Calu3 (cell line): ENCODE measurements at regions not wholly inside any gene's neighbourhood (a gene's known extent, or its start where the extent isn't known, plus 50 kb on each side); places are given as distances from the start of the nearest gene placed in this dataset.

Experiments used
- BruUV-seq: library from RNA; stranded (reverse); fragments of 400-500 nt; replicated peaks from 2 replicates; lab custom pipeline; 2021; lab: Mats Ljungman, UMichigan
- CTCF ChIA-PET: fragments of 300-600 bp; sonication (Branson Sonifier 250); formaldehyde crosslinking; loops from one replicate; lab custom pipeline; 2022; ENCODE audit warnings: antibody characterized with exemption; lab: Charles Lee
- DNase-seq: peaks from one replicate; pipeline ENCODE4 v3.0.0; 2022
- H3K27ac Mint-ChIP-seq: one replicate; pipeline ENCODE4 v1.8.0; 2022; ENCODE audit warnings: mixed read lengths; ENCODE audit not compliant: unreplicated experiment
- H3K27me3 Mint-ChIP-seq: one replicate; pipeline ENCODE4 v1.8.0; 2022; ENCODE audit warnings: mixed read lengths; ENCODE audit not compliant: unreplicated experiment
- H3K36me3 Mint-ChIP-seq: one replicate; pipeline ENCODE4 v1.8.0; 2022; ENCODE audit warnings: mild to moderate bottlenecking, moderate library complexity, mixed read lengths; ENCODE audit not compliant: insufficient read depth, unreplicated experiment
- H3K4me1 Mint-ChIP-seq: one replicate; pipeline ENCODE4 v1.8.0; 2022; ENCODE audit warnings: mild to moderate bottlenecking, low read depth, mixed read lengths; ENCODE audit not compliant: unreplicated experiment
- H3K4me3 Mint-ChIP-seq: one replicate; pipeline ENCODE4 v1.8.0; 2022; ENCODE audit warnings: mild to moderate bottlenecking, low read depth, moderate library complexity, mixed read lengths; ENCODE audit not compliant: unreplicated experiment
- H3K9me3 Mint-ChIP-seq: one replicate; pipeline ENCODE4 v1.8.0; 2022; ENCODE audit warnings: low read depth, mixed read lengths; ENCODE audit not compliant: unreplicated experiment
- intact Hi-C: fragments of 100-400 bp; cut with micrococcal nuclease; formaldehyde crosslinking; loops from one replicate; pipeline ENCODE4 v1.10.0; 2022; ENCODE audit not compliant: unreplicated experiment
- TF ChIP-seq, protein P1 (sequence below): fragments of 200-600 bp; IDR thresholded peaks from one replicate; pipeline ENCODE4 v1.8.0; 2022; ENCODE audit warnings: antibody characterized with exemption; ENCODE audit not compliant: unreplicated experiment

- DNase-seq = no peak
- Mint-ChIP-seq H3K27me3 (no peaks in the 10 kb centered on the region), H3K36me3 (no peaks in the 10 kb centered on the region), H3K4me1 (peaks cover 9% of the 10 kb centered on the region), H3K27ac (no peak overlapping the region), H3K9me3 (peaks cover 3% of the 10 kb centered on the region), H3K4me3 (no peak overlapping the region)
- intact Hi-C loops = no loop called here
- TF ChIP-seq, protein P1, sequence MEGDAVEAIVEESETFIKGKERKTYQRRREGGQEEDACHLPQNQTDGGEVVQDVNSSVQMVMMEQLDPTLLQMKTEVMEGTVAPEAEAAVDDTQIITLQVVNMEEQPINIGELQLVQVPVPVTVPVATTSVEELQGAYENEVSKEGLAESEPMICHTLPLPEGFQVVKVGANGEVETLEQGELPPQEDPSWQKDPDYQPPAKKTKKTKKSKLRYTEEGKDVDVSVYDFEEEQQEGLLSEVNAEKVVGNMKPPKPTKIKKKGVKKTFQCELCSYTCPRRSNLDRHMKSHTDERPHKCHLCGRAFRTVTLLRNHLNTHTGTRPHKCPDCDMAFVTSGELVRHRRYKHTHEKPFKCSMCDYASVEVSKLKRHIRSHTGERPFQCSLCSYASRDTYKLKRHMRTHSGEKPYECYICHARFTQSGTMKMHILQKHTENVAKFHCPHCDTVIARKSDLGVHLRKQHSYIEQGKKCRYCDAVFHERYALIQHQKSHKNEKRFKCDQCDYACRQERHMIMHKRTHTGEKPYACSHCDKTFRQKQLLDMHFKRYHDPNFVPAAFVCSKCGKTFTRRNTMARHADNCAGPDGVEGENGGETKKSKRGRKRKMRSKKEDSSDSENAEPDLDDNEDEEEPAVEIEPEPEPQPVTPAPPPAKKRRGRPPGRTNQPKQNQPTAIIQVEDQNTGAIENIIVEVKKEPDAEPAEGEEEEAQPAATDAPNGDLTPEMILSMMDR = no peak
- no TSS peak for BruUV-seq
- CTCF ChIA-PET = no interaction called here
Observed at GRCh38 chr11:127118811-127119210, 118.2 kb upstream of the KIRREL3 start.

GRCh38 chr11:127117231-127117739 is 116.7 kb upstream of the KIRREL3 start:
- peak; percentile 20 for DNase-seq
- no peaks in the 10 kb centered on the region for H3K9me3 Mint-ChIP-seq
- H3K4me1 Mint-ChIP-seq = peaks cover 9% of the 10 kb centered on the region
- H3K27ac Mint-ChIP-seq = no peak overlapping the region
- TF ChIP-seq, protein P1 = no peak
- intact Hi-C loops = no loop called here
- BruUV-seq = no TSS peak
- no peaks in the 10 kb centered on the region for H3K27me3 Mint-ChIP-seq
- CTCF ChIA-PET = interaction anchor here (1.0 kb wide), 1 partner anchor 11 kb away, joined by 5 read pairs; no protein-coding TSS in a partner anchor
- H3K4me3 Mint-ChIP-seq = no peak overlapping the region
- H3K36me3 Mint-ChIP-seq = no peaks in the 10 kb centered on the region

DNA sequence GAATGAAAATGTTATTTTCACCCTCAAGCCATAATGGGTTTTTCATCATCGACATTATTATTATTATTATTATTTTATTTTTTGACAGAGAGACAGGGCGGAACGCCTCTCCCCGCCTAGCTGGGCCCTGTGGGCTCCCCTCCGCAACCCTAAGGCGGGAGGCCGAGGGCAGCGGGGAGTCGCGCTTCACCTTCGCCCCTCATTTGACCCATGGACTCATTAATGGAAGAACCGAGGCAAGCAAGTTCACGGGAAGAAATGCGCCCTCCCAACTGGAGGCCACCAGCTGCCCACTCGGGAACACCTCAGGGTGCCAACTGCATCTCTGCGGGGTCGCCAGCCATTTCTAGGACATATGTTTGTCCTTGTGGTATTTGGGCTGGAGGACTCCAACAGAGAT is 115.3 kb upstream of the KIRREL3 start:
- no peaks in the 10 kb centered on the region for H3K27me3 Mint-ChIP-seq
- H3K36me3 Mint-ChIP-seq = no peaks in the 10 kb centered on the region
- CTCF ChIA-PET = no interaction called here
- no peaks in the 10 kb centered on the region for H3K9me3 Mint-ChIP-seq
- BruUV-seq = no TSS peak
- intact Hi-C loops = no loop called here
- TF ChIP-seq, protein P1 = no peak
- no peak overlapping the region for H3K4me3 Mint-ChIP-seq
- no peak overlapping the region for H3K27ac Mint-ChIP-seq
- H3K4me1 Mint-ChIP-seq = peaks cover 9% of the 10 kb centered on the region
- no peak for DNase-seq

DNA sequence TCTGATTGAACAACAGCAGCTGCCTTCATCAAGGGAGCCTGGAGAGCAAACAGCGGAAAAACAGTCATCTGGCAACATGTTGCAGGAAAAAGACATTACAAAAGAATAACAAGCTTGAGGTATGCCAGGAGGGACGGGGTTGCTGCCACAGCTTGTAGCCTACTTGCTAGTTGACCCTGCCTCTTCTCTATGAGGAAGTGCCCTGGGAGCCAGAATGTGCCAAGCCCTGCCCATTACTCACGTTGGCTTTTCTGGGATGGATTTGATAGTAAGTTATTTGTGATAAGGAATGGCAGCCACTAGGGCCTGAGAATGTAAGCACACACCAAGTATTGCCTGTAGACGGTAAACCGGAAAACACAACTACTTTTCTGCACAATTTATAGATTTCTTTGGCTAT is 113.5 kb upstream of the KIRREL3 start:
- TF ChIP-seq, protein P1 = no peak
- Mint-ChIP-seq H3K4me1 (peaks cover 9% of the 10 kb centered on the region), H3K9me3 (no peaks in the 10 kb centered on the region), H3K36me3 (no peaks in the 10 kb centered on the region), H3K27ac (no peak overlapping the region), H3K4me3 (no peak overlapping the region), H3K27me3 (no peaks in the 10 kb centered on the region)
- BruUV-seq = no TSS peak
- CTCF ChIA-PET = interaction anchor here (0.7 kb wide), 4 partner anchors 35 to 670 kb away, joined by 4 to 6 read pairs (median 4); no protein-coding TSS in a partner anchor
- DNase-seq = peak; percentile 19
- intact Hi-C loops = no loop called here
